Vagina (tissue), 2 donors: ENCODE measurements at regions not wholly inside any gene's neighbourhood (a gene's known extent, or its start where the extent isn't known, plus 50 kb on each side); places are given as distances from the start of the nearest gene placed in this dataset.

ENCODE experiments used
- DNase-seq, 2 donors: peaks; one replicate each; pipeline ENCODE4 v3.0.0-alpha.2; 2017; ENCODE audit errors: extremely low spot score in 2 of 2
- H3K27ac ChIP-seq: fragments of 200-600 bp; sonication (generic); one replicate; pipeline ENCODE4 v1.5.1; 2019
- H3K27me3 ChIP-seq: fragments of 200-600 bp; sonication (generic); one replicate; pipeline ENCODE4 v1.5.1; 2019
- H3K36me3 ChIP-seq, 2 donors: fragments of 200-600 bp; sonication (generic); one replicate each; pipeline ENCODE4 v1.5.1; 2017 to 2019
- H3K4me1 ChIP-seq: fragments of 200-600 bp; sonication (generic); one replicate; pipeline ENCODE4 v1.5.1; 2019
- H3K4me3 ChIP-seq, 2 donors: fragments of 200-600 bp; sonication (generic); 1 replicate in 1 of 2; 2 replicates in 1 of 2; pipeline ENCODE4 v1.5.1; 2016 to 2019
- H3K9me3 ChIP-seq: fragments of 200-600 bp; sonication (generic); one replicate; pipeline ENCODE4 v1.5.1; 2019
- CTCF ChIP-seq, 3 experiments: fragments of 450-650 bp in 2 of 3; fragments of 200-600 bp in 1 of 3; sonication (generic) in 1 of 3; IDR thresholded peaks; one replicate each; pipeline ENCODE4 v1.5.1; 2017 to 2019; ENCODE audit warnings: antibody characterized with exemption in 3 of 3, mild to moderate bottlenecking in 2 of 3, moderate library complexity in 2 of 3
- POLR2A ChIP-seq, 2 donors: fragments of 450-650 bp; IDR thresholded peaks; one replicate each; pipeline ENCODE4 v1.6.1; 2017; ENCODE audit warnings: antibody characterized with exemption in 2 of 2, mild to moderate bottlenecking in 2 of 2, moderate library complexity in 2 of 2
- POLR2AphosphoS5 ChIP-seq, 2 donors: sonication (generic); formaldehyde crosslinking; IDR thresholded peaks; one replicate each; pipeline ENCODE4 v1.9.0; 2017; ENCODE audit warnings: antibody characterized with exemption in 2 of 2, mild to moderate bottlenecking in 2 of 2, low read depth in 1 of 2; ENCODE audit not compliant: insufficient read depth in 1 of 2
- intact Hi-C: fragments of 100-400 bp; cut with DNase I; formaldehyde crosslinking; loops from one replicate; pipeline ENCODE4 v1.15.1; 2023

GRCh38 chr2:186947516-186947915, 98.5 kb upstream of the ZSWIM2 start:
- H3K4me1 ChIP-seq = no peaks in the 10 kb centered on the region
- intact Hi-C loops = no loop called here
- DNase-seq = no peak
- H3K9me3 ChIP-seq = no peaks in the 10 kb centered on the region
- no peaks in the 10 kb centered on the region for H3K36me3 ChIP-seq
- TF ChIP-seq POLR2A (IDR thresholded peaks at IDR 0.05) (no peak), CTCF (IDR thresholded peaks at IDR 0.05) (no peak), POLR2AphosphoS5 (IDR thresholded peaks at IDR 0.05; ENCODE audit: insufficient read depth in 1 of 2, low read depth in 1 of 2) (no peak)
- no peaks in the 10 kb centered on the region for H3K27me3 ChIP-seq
- no peak overlapping the region for H3K4me3 ChIP-seq
- no peak overlapping the region for H3K27ac ChIP-seq

GRCh38 chr2:186946896-186947467, 98.0 kb upstream of the ZSWIM2 start:
- H3K4me3 ChIP-seq = no peak overlapping the region
- H3K27ac ChIP-seq = no peak overlapping the region
- TF ChIP-seq CTCF (IDR thresholded peaks at IDR 0.05) (no peak), POLR2A (IDR thresholded peaks at IDR 0.05) (no peak), POLR2AphosphoS5 (IDR thresholded peaks at IDR 0.05; ENCODE audit: insufficient read depth in 1 of 2, low read depth in 1 of 2) (no peak)
- no peaks in the 10 kb centered on the region for H3K36me3 ChIP-seq
- H3K9me3 ChIP-seq = no peaks in the 10 kb centered on the region
- no peaks in the 10 kb centered on the region for H3K4me1 ChIP-seq
- no peak for DNase-seq
- intact Hi-C loops = no loop called here
- no peaks in the 10 kb centered on the region for H3K27me3 ChIP-seq

- no peaks in the 10 kb centered on the region for H3K27me3 ChIP-seq
- intact Hi-C loops = no loop called here
Measured at GRCh38 chr2:186941853-186942252, 92.9 kb upstream of the ZSWIM2 start.

GRCh38 chr2:186940463-186940862, 91.5 kb upstream of the ZSWIM2 start:
- no peaks in the 10 kb centered on the region for H3K9me3 ChIP-seq
- intact Hi-C loops = no loop called here
- TF ChIP-seq CTCF (IDR thresholded peaks at IDR 0.05) = no peak
- TF ChIP-seq POLR2A (IDR thresholded peaks at IDR 0.05) = no peak
- no peak for TF ChIP-seq POLR2AphosphoS5 (IDR thresholded peaks at IDR 0.05; ENCODE audit: insufficient read depth in 1 of 2, low read depth in 1 of 2)
- H3K27me3 ChIP-seq = no peaks in the 10 kb centered on the region
- H3K4me3 ChIP-seq = no peak overlapping the region
- DNase-seq = no peak
- H3K4me1 ChIP-seq = no peaks in the 10 kb centered on the region
- no peaks in the 10 kb centered on the region for H3K36me3 ChIP-seq
- H3K27ac ChIP-seq = no peak overlapping the region

More at GRCh38 chr2:186941853-186942252, 92.9 kb upstream of the ZSWIM2 start:
- Histone ChIP-seq H3K9me3 (no peaks in the 10 kb centered on the region), H3K4me1 (no peaks in the 10 kb centered on the region), H3K36me3 (no peaks in the 10 kb centered on the region), H3K27ac (no peak overlapping the region), H3K4me3 (no peak overlapping the region)
- DNase-seq = no peak
- TF ChIP-seq POLR2A (IDR thresholded peaks at IDR 0.05) (no peak), CTCF (IDR thresholded peaks at IDR 0.05) (no peak), POLR2AphosphoS5 (IDR thresholded peaks at IDR 0.05; ENCODE audit: insufficient read depth in 1 of 2, low read depth in 1 of 2) (no peak)

GRCh38 chr2:186934420-186934819, 85.5 kb upstream of the ZSWIM2 start:
- TF ChIP-seq CTCF (IDR thresholded peaks at IDR 0.05) (no peak), POLR2A (IDR thresholded peaks at IDR 0.05) (no peak), POLR2AphosphoS5 (IDR thresholded peaks at IDR 0.05; ENCODE audit: insufficient read depth in 1 of 2, low read depth in 1 of 2) (no peak)
- intact Hi-C loops = no loop called here

More at GRCh38 chr2:186934420-186934819, 85.5 kb upstream of the ZSWIM2 start:
- H3K36me3 ChIP-seq = no peaks in the 10 kb centered on the region
- no peaks in the 10 kb centered on the region for H3K4me1 ChIP-seq
- no peak overlapping the region for H3K4me3 ChIP-seq
- H3K27ac ChIP-seq = no peak overlapping the region
- H3K27me3 ChIP-seq = no peaks in the 10 kb centered on the region
- no peak for DNase-seq
- no peaks in the 10 kb centered on the region for H3K9me3 ChIP-seq
